ENCODE measurements at regions not wholly inside any gene's neighbourhood (a gene's known extent, or its start where the extent isn't known, plus 50 kb on each side); places are given as distances from the start of the nearest gene placed in this dataset.
"Not testable (repeated sequence)": the region's sequence is repeated elsewhere in the genome, so short reads cannot be mapped to it uniquely, and the experiment has no call there.

GRCh38 chr15:77896147-77897112 is 181.1 kb downstream of the TBC1D2B start:
- not testable (repeated sequence) for DNase-seq (ENCODE audit: low read depth)

- no peak for DNase-seq (ENCODE audit: low read depth)
Measured at GRCh38 chr15:77895742-77896141, 181.8 kb downstream of the TBC1D2B start.

GRCh38 chr15:77895145-77895544 is 182.4 kb downstream of the TBC1D2B start:
- not testable (repeated sequence) for DNase-seq (ENCODE audit: low read depth)

- not testable (repeated sequence) for DNase-seq (ENCODE audit: low read depth)
Measured at GRCh38 chr15:77893671-77894640, 183.6 kb downstream of the TBC1D2B start.

- DNase-seq (ENCODE audit: low read depth) = not testable (repeated sequence)
Measured at GRCh38 chr15:77893246-77893645, 184.3 kb downstream of the TBC1D2B start.

- no peak for DNase-seq (ENCODE audit: low read depth)
Measured at GRCh38 chr15:77892335-77892734, 185.2 kb downstream of the TBC1D2B start.

- not testable (repeated sequence) for DNase-seq (ENCODE audit: low read depth)
Measured at GRCh38 chr15:77891862-77892261, 185.6 kb downstream of the TBC1D2B start.

- not testable (repeated sequence) for DNase-seq (ENCODE audit: low read depth)
Measured at GRCh38 chr15:77890911-77891801, 186.4 kb downstream of the TBC1D2B start.

- DNase-seq (ENCODE audit: low read depth) = not testable (repeated sequence)
Measured at GRCh38 chr15:77889828-77890725, 187.4 kb downstream of the TBC1D2B start.

GRCh38 chr15:77889009-77889806 is 188.3 kb downstream of the TBC1D2B start:
- DNase-seq (ENCODE audit: low read depth) = no peak

GRCh38 chr15:77887563-77888429 is 189.7 kb downstream of the TBC1D2B start:
- not testable (repeated sequence) for DNase-seq (ENCODE audit: low read depth)

- no peak for DNase-seq (ENCODE audit: low read depth)
Measured at GRCh38 chr15:77886805-77887448, 190.6 kb downstream of the TBC1D2B start.

- not testable (repeated sequence) for DNase-seq (ENCODE audit: low read depth)
Measured at GRCh38 chr15:77885877-77886500, 191.5 kb downstream of the TBC1D2B start.

- not testable (repeated sequence) for DNase-seq (ENCODE audit: low read depth)
Measured at GRCh38 chr15:77883012-77883411, 194.5 kb downstream of the TBC1D2B start.

GRCh38 chr15:77881950-77882349 is 195.6 kb downstream of the TBC1D2B start:
- no peak for DNase-seq (ENCODE audit: low read depth)

- DNase-seq (ENCODE audit: low read depth) = not testable (repeated sequence)
Measured at GRCh38 chr15:77881535-77881934, 196.0 kb downstream of the TBC1D2B start.

GRCh38 chr15:77879466-77879865 is 198.0 kb downstream of the TBC1D2B start:
- not testable (repeated sequence) for DNase-seq (ENCODE audit: low read depth)

All from stromal cell of bone marrow (primary cell).